ENCODE measurements at regions not wholly inside any gene's neighbourhood (a gene's known extent, or its start where the extent isn't known, plus 50 kb on each side); places are given as distances from the start of the nearest gene placed in this dataset.

GRCh38 chr13:64808704-64809103 lies 2421.4 kb downstream of the PCDH9 start:
- peaks cover 11% of the 10 kb centered on the region for H3K9me3 Mint-ChIP-seq
- TF ChIP-seq CTCF (IDR thresholded peaks at IDR 0.05): no peak
- no peak overlapping the region for H3K27ac Mint-ChIP-seq
- ChIA-PET POLR2A (no interaction called here), CTCF (no interaction called here)
- intact Hi-C loops (cut with DNase I, micrococcal nuclease): no loop called here
- Histone ChIP-seq H3K4me1 (ENCODE audit: insufficient read depth, low read length) (no peaks in the 10 kb centered on the region), H3K27ac (ENCODE audit: low read depth in 1 of 2, low read length in 2 of 2) (no peak overlapping the region), H3K9me3 (ENCODE audit: control insufficient read depth in 1 of 2, insufficient read depth in 1 of 2, low read length in 2 of 2) (peaks cover 0 to 3% of the 10 kb centered on the region in 2 experiments), H3K27me3 (ENCODE audit: control insufficient read depth in 1 of 2, insufficient read depth in 2 of 2, low read length in 2 of 2) (no peaks in the 10 kb centered on the region), H3K36me3 (ENCODE audit: insufficient read depth, low read length) (no peaks in the 10 kb centered on the region), H3K4me3 (ENCODE audit: low read length) (no peak overlapping the region)
- no peaks in the 10 kb centered on the region for H3K36me3 Mint-ChIP-seq (ENCODE audit: low read depth)
- no peak for ATAC-seq (ENCODE audit: poor library complexity)
- no peak overlapping the region for H3K4me3 Mint-ChIP-seq
- no peaks in the 10 kb centered on the region for H3K4me1 Mint-ChIP-seq (ENCODE audit: low read depth)
- no peaks in the 10 kb centered on the region for H3K27me3 Mint-ChIP-seq
- DNase-seq: no peak

GRCh38 chr13:64801768-64802167 lies 2428.4 kb downstream of the PCDH9 start:
- Histone ChIP-seq H3K9me3 (ENCODE audit: control insufficient read depth in 1 of 2, insufficient read depth in 1 of 2, low read length in 2 of 2) (no peaks in the 10 kb centered on the region), H3K27me3 (ENCODE audit: control insufficient read depth in 1 of 2, insufficient read depth in 2 of 2, low read length in 2 of 2) (no peaks in the 10 kb centered on the region), H3K36me3 (ENCODE audit: insufficient read depth, low read length) (no peaks in the 10 kb centered on the region), H3K4me1 (ENCODE audit: insufficient read depth, low read length) (no peaks in the 10 kb centered on the region), H3K4me3 (ENCODE audit: low read length) (no peak overlapping the region), H3K27ac (ENCODE audit: low read depth in 1 of 2, low read length in 2 of 2) (no peak overlapping the region)
- intact Hi-C loops (cut with DNase I, micrococcal nuclease): no loop called here
- Mint-ChIP-seq H3K36me3 (ENCODE audit: low read depth) (no peaks in the 10 kb centered on the region), H3K9me3 (no peaks in the 10 kb centered on the region), H3K27me3 (no peaks in the 10 kb centered on the region), H3K4me1 (ENCODE audit: low read depth) (no peaks in the 10 kb centered on the region), H3K27ac (no peak overlapping the region), H3K4me3 (no peak overlapping the region)
- ChIA-PET CTCF (no interaction called here), POLR2A (no interaction called here)
- no peak for TF ChIP-seq CTCF (IDR thresholded peaks at IDR 0.05)
- ATAC-seq (ENCODE audit: poor library complexity): no peak
- no peak for DNase-seq

- no peaks in the 10 kb centered on the region for H3K4me1 ChIP-seq (ENCODE audit: insufficient read depth, low read length)
- POLR2A ChIA-PET: no interaction called here
- intact Hi-C loops (cut with DNase I, micrococcal nuclease): no loop called here
- H3K9me3 ChIP-seq (ENCODE audit: control insufficient read depth in 1 of 2, insufficient read depth in 1 of 2, low read length in 2 of 2): no peaks in the 10 kb centered on the region
- H3K27ac ChIP-seq (ENCODE audit: low read depth in 1 of 2, low read length in 2 of 2): no peak overlapping the region
- no peak overlapping the region for H3K4me3 ChIP-seq (ENCODE audit: low read length)
- Mint-ChIP-seq H3K4me1 (ENCODE audit: low read depth) (no peaks in the 10 kb centered on the region), H3K4me3 (no peak overlapping the region), H3K27ac (no peak overlapping the region), H3K27me3 (no peaks in the 10 kb centered on the region), H3K9me3 (peaks cover 2% of the 10 kb centered on the region), H3K36me3 (ENCODE audit: low read depth) (no peaks in the 10 kb centered on the region)
- H3K36me3 ChIP-seq (ENCODE audit: insufficient read depth, low read length): no peaks in the 10 kb centered on the region
- no peaks in the 10 kb centered on the region for H3K27me3 ChIP-seq (ENCODE audit: control insufficient read depth in 1 of 2, insufficient read depth in 2 of 2, low read length in 2 of 2)
- DNase-seq (no peak), ATAC-seq (ENCODE audit: poor library complexity) (no peak)
- CTCF ChIA-PET: no interaction called here
- no peak for TF ChIP-seq CTCF (IDR thresholded peaks at IDR 0.05)
These were observed 2431.7 kb downstream of the PCDH9 start for GRCh38 chr13:64798422-64798821.
